H9 (cell line): ENCODE measurements at regions not wholly inside any gene's neighbourhood (a gene's known extent, or its start where the extent isn't known, plus 50 kb on each side); places are given as distances from the start of the nearest gene placed in this dataset.

Experiments
- DNase-seq: peaks from one replicate; pipeline ENCODE4 v3.0.0-alpha.2; 2017
- H2AFZ ChIP-seq: one replicate; pipeline ENCODE4 v1.6.1; 2013; ENCODE audit warnings: mild to moderate bottlenecking, low read length, control low read depth, moderate library complexity
- H2AK5ac ChIP-seq: 2 replicates; pipeline ENCODE4 v1.6.1; 2013; ENCODE audit warnings: low read length, control low read depth, mixed read lengths; ENCODE audit not compliant: insufficient read length
- H2BK120ac ChIP-seq: one replicate; pipeline ENCODE4 v1.6.1; 2013; ENCODE audit warnings: low read depth, mild to moderate bottlenecking, low read length, control low read depth, inconsistent platforms; ENCODE audit not compliant: poor library complexity, severe bottlenecking
- H2BK12ac ChIP-seq: 2 replicates; pipeline ENCODE4 v1.6.1; 2013; ENCODE audit warnings: low read length, control low read depth, mixed read lengths, low read depth; ENCODE audit not compliant: insufficient read length
- H2BK15ac ChIP-seq: 2 replicates; pipeline ENCODE4 v1.6.1; 2013; ENCODE audit warnings: low read depth, low read length, control low read depth
- H2BK20ac ChIP-seq: one replicate; pipeline ENCODE4 v1.6.1; 2013; ENCODE audit warnings: low read depth, mild to moderate bottlenecking, low read length, control low read depth, inconsistent platforms; ENCODE audit not compliant: poor library complexity, severe bottlenecking
- H2BK5ac ChIP-seq: 2 replicates; pipeline ENCODE4 v1.6.1; 2013; ENCODE audit warnings: low read length, control low read depth, mixed read lengths; ENCODE audit not compliant: insufficient read length
- H3K14ac ChIP-seq: 2 replicates; pipeline ENCODE4 v1.6.1; 2013; ENCODE audit warnings: low read length, control low read depth; ENCODE audit not compliant: insufficient read depth
- H3K18ac ChIP-seq: 2 replicates; pipeline ENCODE4 v1.6.1; 2013; ENCODE audit warnings: low read depth, mild to moderate bottlenecking, mixed read lengths, low read length, control low read depth; ENCODE audit not compliant: insufficient read length
- H3K23ac ChIP-seq: 2 replicates; pipeline ENCODE4 v1.6.1; 2013; ENCODE audit warnings: low read length, control low read depth, mixed read lengths, low read depth; ENCODE audit not compliant: insufficient read length
- H3K23me2 ChIP-seq: 2 replicates; pipeline ENCODE4 v1.6.1; 2013; ENCODE audit warnings: low read depth, mild to moderate bottlenecking, mixed read lengths, low read length, control low read depth; ENCODE audit not compliant: insufficient read length, poor library complexity, severe bottlenecking
- H3K27ac ChIP-seq: 2 replicates; pipeline ENCODE4 v1.5.1; 2013; ENCODE audit warnings: low read length, control low read depth, mixed read lengths, low read depth; ENCODE audit not compliant: insufficient read length
- H3K27me3 ChIP-seq: 2 replicates; pipeline ENCODE4 v1.6.1; 2013; ENCODE audit warnings: low read length, control low read depth, inconsistent platforms; ENCODE audit not compliant: insufficient read depth
- H3K4ac ChIP-seq: 2 replicates; pipeline ENCODE4 v1.6.1; 2013; ENCODE audit warnings: low read depth, mild to moderate bottlenecking, control low read depth, inconsistent platforms, low read length, moderate library complexity
- H3K4me1 ChIP-seq: 2 replicates; pipeline ENCODE4 v1.6.1; 2013; ENCODE audit warnings: low read length, control low read depth, inconsistent platforms; ENCODE audit not compliant: insufficient read depth
- H3K4me2 ChIP-seq: 2 replicates; pipeline ENCODE4 v1.6.1; 2013; ENCODE audit warnings: low read length, control low read depth, mixed read lengths; ENCODE audit not compliant: insufficient read length, insufficient read depth
- H3K56ac ChIP-seq: 2 replicates; pipeline ENCODE4 v1.6.1; 2013; ENCODE audit warnings: low read depth, mild to moderate bottlenecking, mixed read lengths, low read length, control low read depth; ENCODE audit not compliant: insufficient read length
- H3K79me1 ChIP-seq: 2 replicates; pipeline ENCODE4 v1.6.1; 2013; ENCODE audit warnings: low read depth, mild to moderate bottlenecking, moderate library complexity, low read length, control low read depth, inconsistent platforms; ENCODE audit not compliant: insufficient read depth, poor library complexity, severe bottlenecking
- H3K79me2 ChIP-seq: 2 replicates; pipeline ENCODE4 v1.6.1; 2013; ENCODE audit warnings: low read length, control low read depth, inconsistent platforms; ENCODE audit not compliant: insufficient read depth
- H3K9ac ChIP-seq: 2 replicates; pipeline ENCODE4 v1.6.1; 2013; ENCODE audit warnings: low read length, control low read depth, mixed read lengths; ENCODE audit not compliant: insufficient read length; ENCODE audit errors: extremely low read depth
- H3K9me3 ChIP-seq: one replicate; pipeline ENCODE4 v1.6.1; 2013; ENCODE audit warnings: low read depth, low read length, inconsistent platforms; ENCODE audit not compliant: control insufficient read depth
- H3T11ph ChIP-seq: one replicate; pipeline ENCODE4 v1.6.1; 2013; ENCODE audit warnings: mild to moderate bottlenecking, low read length, control low read depth, inconsistent platforms
- H4K20me1 ChIP-seq: one replicate; pipeline ENCODE4 v1.6.1; 2013; ENCODE audit not compliant: control insufficient read depth, insufficient read length, insufficient read depth
- H4K5ac ChIP-seq: 2 replicates; pipeline ENCODE4 v1.6.1; 2013; ENCODE audit warnings: low read depth, mild to moderate bottlenecking, mixed read lengths, low read length, control low read depth; ENCODE audit not compliant: insufficient read length
- H4K8ac ChIP-seq: replicated peaks from 2 replicates; pipeline ENCODE4 v1.6.1; 2013; ENCODE audit warnings: low read length, control low read depth, mixed read lengths, low read depth; ENCODE audit not compliant: insufficient read length
- H4K91ac ChIP-seq: 2 replicates; pipeline ENCODE4 v1.6.1; 2013; ENCODE audit warnings: low read depth, mild to moderate bottlenecking, moderate library complexity, mixed read lengths, low read length, control low read depth; ENCODE audit not compliant: insufficient read length
- H3K27ac Mint-ChIP-seq, 3 experiments: 2 replicates in 2 of 3; 3 replicates in 1 of 3; pipeline ENCODE4 v1.8.0; 2020 to 2021; ENCODE audit warnings: mixed read lengths in 3 of 3, mild to moderate bottlenecking in 1 of 3, moderate library complexity in 1 of 3
- H3K27me3 Mint-ChIP-seq: 2 replicates; pipeline ENCODE4 v1.8.0; 2021; ENCODE audit warnings: low read depth, mild to moderate bottlenecking, moderate library complexity, mixed read lengths
- H3K36me3 Mint-ChIP-seq, 3 experiments: 2 replicates in 2 of 3; 3 replicates in 1 of 3; pipeline ENCODE4 v1.8.0; 2020 to 2021; ENCODE audit warnings: low read depth in 3 of 3, mixed read lengths in 3 of 3; ENCODE audit not compliant: insufficient read depth in 1 of 3
- H3K4me1 Mint-ChIP-seq, 2 experiments: 2 replicates each; pipeline ENCODE4 v1.8.0; 2020; ENCODE audit warnings: mixed read lengths in 2 of 2
- H3K4me3 Mint-ChIP-seq, 2 experiments: 2 replicates in 1 of 2; 3 replicates in 1 of 2; pipeline ENCODE4 v1.8.0; 2020 to 2021; ENCODE audit warnings: mild to moderate bottlenecking in 2 of 2, mixed read lengths in 2 of 2, moderate library complexity in 1 of 2
- H3K9me3 Mint-ChIP-seq, 2 experiments: 2 replicates in 1 of 2; 3 replicates in 1 of 2; pipeline ENCODE4 v1.8.0; 2020; ENCODE audit warnings: mild to moderate bottlenecking in 2 of 2, mixed read lengths in 2 of 2, moderate library complexity in 1 of 2
- CTCF ChIP-seq: fragments of 200-600 bp; sonication (generic); conservative IDR thresholded peaks from 3 replicates; pipeline ENCODE4 v1.8.0; 2021; ENCODE audit warnings: antibody characterized with exemption, mild to moderate bottlenecking
- WGBS: extraction: QIAGEN DNeasy Blood & Tissue Kit; methylation state at CpG from one replicate; pipeline ENCODE4 v1.1.7; 2013; ENCODE audit warnings: missing lambda C conversion rate, low lambda C conversion rate, mixed read lengths; ENCODE audit not compliant: insufficient read length; ENCODE audit errors: extremely low coverage; 5-methylcytosine and 5-hydroxymethylcytosine counted together

DNA sequence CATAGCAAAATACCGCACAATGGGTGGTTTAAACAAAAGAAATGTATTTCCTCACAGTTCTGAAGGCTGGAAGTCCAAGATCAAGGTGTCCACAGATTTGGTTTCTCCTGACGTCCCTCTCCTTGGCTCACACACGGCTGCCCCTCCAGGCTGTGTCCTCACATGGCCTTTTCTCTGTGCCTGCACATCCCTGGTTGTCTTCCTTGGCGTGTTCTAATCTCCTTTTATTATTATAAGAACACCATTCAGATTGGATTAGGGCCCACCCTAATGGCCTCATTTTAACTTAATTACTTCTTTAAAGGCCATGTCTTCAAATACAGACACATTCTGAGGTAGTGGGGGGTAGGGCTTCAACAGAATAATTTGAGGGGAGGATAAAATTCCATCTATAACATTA, 87.9 kb downstream of the FZD1 start:
- WGBS, result no CpG with 5 or more reads among the region's 4 CpGs
- no peak for TF ChIP-seq CTCF
- Histone ChIP-seq H2BK20ac (no peak overlapping the region), H4K8ac (no peak overlapping the region), H4K91ac (no peak overlapping the region), H3K9me3 (no peaks in the 10 kb centered on the region), H3K27me3 (peaks cover 36% of the 10 kb centered on the region), H2BK15ac (no peak overlapping the region), H2AK5ac (no peak overlapping the region), H3T11ph (no peak overlapping the region), H4K20me1 (no peaks in the 10 kb centered on the region), H2BK12ac (no peak overlapping the region), H3K9ac (no peak overlapping the region), H3K14ac (no peak overlapping the region), H2BK5ac (no peak overlapping the region), H3K79me1 (no peaks in the 10 kb centered on the region), H2AFZ (no peak overlapping the region), H3K23ac (no peak overlapping the region), H3K56ac (no peak overlapping the region), H3K27ac (no peak overlapping the region), H3K23me2 (no peaks in the 10 kb centered on the region), H3K18ac (no peak overlapping the region), H3K4ac (no peak overlapping the region), H3K4me1 (no peaks in the 10 kb centered on the region), H4K5ac (no peak overlapping the region), H3K79me2 (no peaks in the 10 kb centered on the region), H3K4me2 (no peak overlapping the region), H2BK120ac (no peak overlapping the region)
- no peak for DNase-seq
- no peak overlapping the region for H3K4me3 Mint-ChIP-seq
- H3K27ac Mint-ChIP-seq, result no peak overlapping the region
- peaks cover 21 to 35% of the 10 kb centered on the region in 2 experiments for H3K4me1 Mint-ChIP-seq
- peaks cover 0 to 2% of the 10 kb centered on the region in 2 experiments; a peak in 1 of 5 replicates for H3K9me3 Mint-ChIP-seq
- peaks cover 99% of the 10 kb centered on the region for H3K27me3 Mint-ChIP-seq
- H3K36me3 Mint-ChIP-seq, result no peaks in the 10 kb centered on the region; a peak in 1 of 7 replicates
